Vagina (tissue), 2 donors: ENCODE measurements at regions not wholly inside any gene's neighbourhood (a gene's known extent, or its start where the extent isn't known, plus 50 kb on each side); places are given as distances from the start of the nearest gene placed in this dataset.

Experiments used
- DNase-seq, 2 donors: peaks; one replicate each; pipeline ENCODE4 v3.0.0-alpha.2; 2017; ENCODE audit errors: extremely low spot score in 2 of 2
- H3K27ac ChIP-seq: fragments of 200-600 bp; sonication (generic); one replicate; pipeline ENCODE4 v1.5.1; 2019
- H3K27me3 ChIP-seq: fragments of 200-600 bp; sonication (generic); one replicate; pipeline ENCODE4 v1.5.1; 2019
- H3K36me3 ChIP-seq, 2 donors: fragments of 200-600 bp; sonication (generic); one replicate each; pipeline ENCODE4 v1.5.1; 2017 to 2019
- H3K4me1 ChIP-seq: fragments of 200-600 bp; sonication (generic); one replicate; pipeline ENCODE4 v1.5.1; 2019
- H3K4me3 ChIP-seq, 2 donors: fragments of 200-600 bp; sonication (generic); 1 replicate in 1 of 2; 2 replicates in 1 of 2; pipeline ENCODE4 v1.5.1; 2016 to 2019
- H3K9me3 ChIP-seq: fragments of 200-600 bp; sonication (generic); one replicate; pipeline ENCODE4 v1.5.1; 2019
- POLR2A ChIP-seq, 2 donors: fragments of 450-650 bp; IDR thresholded peaks; one replicate each; pipeline ENCODE4 v1.6.1; 2017; ENCODE audit warnings: antibody characterized with exemption in 2 of 2, mild to moderate bottlenecking in 2 of 2, moderate library complexity in 2 of 2
- POLR2AphosphoS5 ChIP-seq, 2 donors: sonication (generic); formaldehyde crosslinking; IDR thresholded peaks; one replicate each; pipeline ENCODE4 v1.9.0; 2017; ENCODE audit warnings: antibody characterized with exemption in 2 of 2, mild to moderate bottlenecking in 2 of 2, low read depth in 1 of 2; ENCODE audit not compliant: insufficient read depth in 1 of 2
- intact Hi-C: fragments of 100-400 bp; cut with DNase I; formaldehyde crosslinking; loops from one replicate; pipeline ENCODE4 v1.15.1; 2023
- TF ChIP-seq, protein P1 (sequence below), 3 experiments: fragments of 450-650 bp in 2 of 3; fragments of 200-600 bp in 1 of 3; sonication (generic) in 1 of 3; IDR thresholded peaks; one replicate each; pipeline ENCODE4 v1.5.1; 2017 to 2019; ENCODE audit warnings: antibody characterized with exemption in 3 of 3, mild to moderate bottlenecking in 2 of 3, moderate library complexity in 2 of 3

DNA sequence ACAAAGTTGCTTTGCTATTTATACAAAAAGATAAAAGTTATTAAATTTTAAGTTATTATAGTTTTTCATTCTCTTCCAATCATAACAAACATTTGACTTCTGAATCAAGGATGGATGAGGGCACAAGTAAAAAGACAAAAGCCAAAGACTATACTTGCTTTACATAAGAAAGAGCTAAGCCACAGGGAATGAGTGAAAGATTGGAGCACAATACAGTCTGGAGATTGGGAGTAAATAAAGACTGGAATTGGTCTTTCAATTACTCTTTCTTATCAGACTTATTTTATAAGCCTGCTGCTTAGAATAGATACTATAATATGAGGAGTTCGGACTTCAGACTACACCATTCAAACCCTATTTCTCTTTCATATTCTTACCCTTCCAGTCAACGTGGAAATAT, 1874.1 kb upstream of the PRR20A start:
- Histone ChIP-seq H3K27ac (no peak overlapping the region), H3K4me3 (no peak overlapping the region), H3K27me3 (no peaks in the 10 kb centered on the region), H3K36me3 (no peaks in the 10 kb centered on the region), H3K9me3 (no peaks in the 10 kb centered on the region), H3K4me1 (no peaks in the 10 kb centered on the region)
- intact Hi-C loops, result no loop called here
- no peak for TF ChIP-seq POLR2A (IDR thresholded peaks at IDR 0.05)
- TF ChIP-seq POLR2AphosphoS5 (IDR thresholded peaks at IDR 0.05; ENCODE audit: insufficient read depth in 1 of 2, low read depth in 1 of 2), result no peak
- TF ChIP-seq, protein P1, sequence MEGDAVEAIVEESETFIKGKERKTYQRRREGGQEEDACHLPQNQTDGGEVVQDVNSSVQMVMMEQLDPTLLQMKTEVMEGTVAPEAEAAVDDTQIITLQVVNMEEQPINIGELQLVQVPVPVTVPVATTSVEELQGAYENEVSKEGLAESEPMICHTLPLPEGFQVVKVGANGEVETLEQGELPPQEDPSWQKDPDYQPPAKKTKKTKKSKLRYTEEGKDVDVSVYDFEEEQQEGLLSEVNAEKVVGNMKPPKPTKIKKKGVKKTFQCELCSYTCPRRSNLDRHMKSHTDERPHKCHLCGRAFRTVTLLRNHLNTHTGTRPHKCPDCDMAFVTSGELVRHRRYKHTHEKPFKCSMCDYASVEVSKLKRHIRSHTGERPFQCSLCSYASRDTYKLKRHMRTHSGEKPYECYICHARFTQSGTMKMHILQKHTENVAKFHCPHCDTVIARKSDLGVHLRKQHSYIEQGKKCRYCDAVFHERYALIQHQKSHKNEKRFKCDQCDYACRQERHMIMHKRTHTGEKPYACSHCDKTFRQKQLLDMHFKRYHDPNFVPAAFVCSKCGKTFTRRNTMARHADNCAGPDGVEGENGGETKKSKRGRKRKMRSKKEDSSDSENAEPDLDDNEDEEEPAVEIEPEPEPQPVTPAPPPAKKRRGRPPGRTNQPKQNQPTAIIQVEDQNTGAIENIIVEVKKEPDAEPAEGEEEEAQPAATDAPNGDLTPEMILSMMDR (IDR thresholded peaks at IDR 0.05), result no peak
- DNase-seq, result no peak

DNA sequence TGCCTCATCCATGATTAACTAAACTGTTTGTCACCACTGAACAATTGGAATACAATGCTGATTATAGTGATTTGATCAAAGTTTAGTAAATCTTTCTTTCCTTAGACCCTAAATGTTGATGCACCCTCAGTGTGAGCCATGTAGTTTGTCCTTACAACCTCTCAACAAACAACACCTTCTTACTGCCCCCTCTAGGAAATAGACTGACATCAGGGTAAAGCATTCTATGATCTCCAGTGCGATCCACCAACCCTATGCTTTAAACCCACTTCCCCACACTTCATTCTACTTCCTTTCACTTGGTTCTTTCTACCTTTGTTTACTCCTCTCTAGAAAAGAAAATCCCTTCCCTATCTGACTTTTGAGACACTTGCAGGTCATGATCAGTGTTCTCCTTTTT, 1842.5 kb upstream of the PRR20A start:
- Histone ChIP-seq H3K36me3 (no peaks in the 10 kb centered on the region), H3K4me3 (no peak overlapping the region), H3K27me3 (no peaks in the 10 kb centered on the region), H3K9me3 (no peaks in the 10 kb centered on the region), H3K27ac (no peak overlapping the region), H3K4me1 (no peaks in the 10 kb centered on the region)
- no peak for DNase-seq
- intact Hi-C loops, result no loop called here
- TF ChIP-seq POLR2AphosphoS5 (IDR thresholded peaks at IDR 0.05; ENCODE audit: insufficient read depth in 1 of 2, low read depth in 1 of 2) (no peak), POLR2A (IDR thresholded peaks at IDR 0.05) (no peak)
- TF ChIP-seq, protein P1 (IDR thresholded peaks at IDR 0.05), result no peak

DNA sequence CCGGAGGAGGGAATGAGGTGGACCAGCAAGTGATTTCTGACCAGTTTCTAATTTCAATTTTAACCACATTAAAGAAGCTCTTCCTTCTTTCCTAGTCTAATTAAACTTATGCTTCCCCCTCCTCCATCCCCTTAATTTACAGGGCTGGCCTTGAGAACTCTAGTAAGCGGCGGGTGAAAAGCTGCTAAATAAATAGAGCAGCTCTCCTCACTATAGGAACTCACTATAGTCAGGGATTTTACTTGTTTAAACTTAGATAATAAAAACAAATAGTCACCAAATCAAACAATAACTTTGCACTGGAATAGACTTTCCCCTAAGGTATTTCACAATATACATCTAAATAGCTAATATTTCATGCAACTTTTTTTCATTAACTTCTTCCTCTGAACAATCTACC, 1838.2 kb upstream of the PRR20A start:
- Histone ChIP-seq H3K27ac (no peak overlapping the region), H3K36me3 (no peaks in the 10 kb centered on the region), H3K9me3 (no peaks in the 10 kb centered on the region), H3K4me1 (no peaks in the 10 kb centered on the region), H3K27me3 (no peaks in the 10 kb centered on the region), H3K4me3 (no peak overlapping the region)
- DNase-seq, result no peak
- no peak for TF ChIP-seq POLR2A (IDR thresholded peaks at IDR 0.05)
- TF ChIP-seq, protein P1 (IDR thresholded peaks at IDR 0.05), result no peak
- no peak for TF ChIP-seq POLR2AphosphoS5 (IDR thresholded peaks at IDR 0.05; ENCODE audit: insufficient read depth in 1 of 2, low read depth in 1 of 2)
- intact Hi-C loops, result no loop called here

DNA sequence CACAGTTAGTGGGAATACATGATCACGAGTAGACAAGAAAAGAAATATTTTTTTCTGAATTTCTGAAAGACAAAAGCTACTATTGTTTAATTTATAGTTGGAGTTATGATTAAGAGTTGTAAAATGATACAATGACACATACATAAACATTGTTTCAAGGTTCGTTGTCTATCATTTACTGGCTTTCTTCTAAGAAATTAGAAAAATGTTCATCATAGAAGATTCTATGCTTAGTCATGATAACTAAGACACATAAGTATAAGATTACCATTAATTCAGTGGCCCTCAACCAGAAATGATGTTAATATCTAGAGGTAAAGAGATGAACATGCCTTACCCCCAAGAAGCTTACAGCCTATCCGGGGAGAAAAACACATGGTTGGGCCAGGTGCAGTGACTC, 1832.8 kb upstream of the PRR20A start:
- Histone ChIP-seq H3K27me3 (no peaks in the 10 kb centered on the region), H3K36me3 (no peaks in the 10 kb centered on the region), H3K4me1 (no peaks in the 10 kb centered on the region), H3K9me3 (no peaks in the 10 kb centered on the region), H3K27ac (no peak overlapping the region), H3K4me3 (no peak overlapping the region)
- DNase-seq, result no peak
- intact Hi-C loops, result no loop called here
- TF ChIP-seq POLR2A (IDR thresholded peaks at IDR 0.05) (no peak), POLR2AphosphoS5 (IDR thresholded peaks at IDR 0.05; ENCODE audit: insufficient read depth in 1 of 2, low read depth in 1 of 2) (no peak)
- TF ChIP-seq, protein P1 (IDR thresholded peaks at IDR 0.05), result no peak

DNA sequence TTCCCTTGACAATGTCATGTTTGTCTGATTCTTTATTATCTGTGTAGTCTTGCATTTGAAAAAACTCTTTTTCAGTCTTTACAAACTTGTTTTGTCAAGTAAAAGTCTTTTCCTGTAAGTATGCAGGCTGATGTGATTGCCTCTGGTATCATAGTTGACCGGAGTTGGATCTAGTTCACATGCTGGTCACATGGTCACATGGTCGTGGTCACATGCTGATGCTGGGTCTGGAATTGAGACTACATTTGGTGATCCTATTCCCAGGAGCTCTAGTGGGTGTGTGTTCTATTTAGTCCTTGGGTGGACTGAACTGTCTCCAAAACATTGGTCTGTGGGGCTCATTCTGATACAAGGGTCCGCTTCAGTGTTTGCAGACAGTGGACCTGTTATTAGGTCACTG, 1798.8 kb upstream of the PRR20A start:
- Histone ChIP-seq H3K4me1 (no peaks in the 10 kb centered on the region), H3K4me3 (no peak overlapping the region), H3K9me3 (no peaks in the 10 kb centered on the region), H3K27me3 (no peaks in the 10 kb centered on the region), H3K27ac (no peak overlapping the region), H3K36me3 (no peaks in the 10 kb centered on the region)
- DNase-seq, result no peak
- intact Hi-C loops, result no loop called here
- TF ChIP-seq, protein P1 (IDR thresholded peaks at IDR 0.05), result no peak
- TF ChIP-seq POLR2AphosphoS5 (IDR thresholded peaks at IDR 0.05; ENCODE audit: insufficient read depth in 1 of 2, low read depth in 1 of 2) (no peak), POLR2A (IDR thresholded peaks at IDR 0.05) (no peak)
